GM12878 (cell line): ENCODE measurements at regions not wholly inside any gene's neighbourhood (a gene's known extent, or its start where the extent isn't known, plus 50 kb on each side); places are given as distances from the start of the nearest gene placed in this dataset.

Experiments used
- BHLHE40 ChIP-seq, 2 experiments: fragments of 450-650 bp in 1 of 2; IDR thresholded peaks; 2 replicates each; pipeline ENCODE4 v1.6.1; 2011 to 2017; ENCODE audit warnings: low read depth in 2 of 2, borderline replicate concordance in 1 of 2, improper control_type of control experiment in 1 of 2, low read length in 1 of 2, mild to moderate bottlenecking in 1 of 2
- CBX3 ChIP-seq: fragments of 200-600 bp; sonication (generic); IDR thresholded peaks from 2 replicates; pipeline ENCODE4 v1.6.1; 2016; ENCODE audit warnings: low read depth, borderline replicate concordance
- EED ChIP-seq: sonication (generic); IDR thresholded peaks from 2 replicates; pipeline ENCODE4 v1.6.1; 2016; ENCODE audit warnings: antibody characterized with exemption, low read depth
- FOS ChIP-seq: IDR thresholded peaks from 3 replicates; pipeline ENCODE4 v1.6.1; 2011; ENCODE audit warnings: borderline replicate concordance; ENCODE audit not compliant: insufficient read length; ENCODE audit errors: extremely low read depth
- KLF5 ChIP-seq: fragments of 450-650 bp; IDR thresholded peaks from 2 replicates; pipeline ENCODE4 v1.6.1; 2014; ENCODE audit warnings: mild to moderate bottlenecking; ENCODE audit not compliant: partially characterized antibody
- NBN ChIP-seq: fragments of 450-650 bp; IDR thresholded peaks from 2 replicates; pipeline ENCODE4 v1.6.1; 2016
- RBBP5 ChIP-seq: fragments of 200-600 bp; sonication (generic); conservative IDR thresholded peaks from 2 replicates; pipeline ENCODE4 v1.6.1; 2016
- SMAD1 ChIP-seq: fragments of 450-650 bp; IDR thresholded peaks from 2 replicates; pipeline ENCODE4 v1.6.1; 2018; ENCODE audit warnings: mild to moderate bottlenecking, low read depth; ENCODE audit not compliant: partially characterized antibody
- TF ChIP-seq, protein P1 (sequence below): IDR thresholded peaks from 2 replicates; pipeline ENCODE4 v1.6.1; 2012; ENCODE audit warnings: improper control_type of control experiment, low read depth, low read length; ENCODE audit not compliant: insufficient replicate concordance
- TF ChIP-seq, protein P2 (sequence below), 3 experiments: IDR thresholded peaks in 2 of 3; conservative IDR thresholded peaks in 1 of 3; 2 replicates each; pipeline ENCODE4 v1.5.1; 2011; ENCODE audit warnings: low read depth in 3 of 3, low read length in 3 of 3, mild to moderate bottlenecking in 3 of 3, control low read depth in 2 of 3, moderate library complexity in 2 of 3, inconsistent platforms in 1 of 3, mixed read lengths in 1 of 3; ENCODE audit not compliant: control insufficient read depth in 2 of 3, insufficient read depth in 1 of 3; ENCODE audit errors: extremely low read depth in 1 of 3
- TF ChIP-seq, protein P3 (sequence below): fragments of 450-650 bp; IDR thresholded peaks from 2 replicates; pipeline ENCODE4 v1.6.1; 2017; ENCODE audit warnings: mild to moderate bottlenecking, low read depth, inconsistent platforms; ENCODE audit not compliant: poor library complexity, severe bottlenecking
- TF ChIP-seq, protein P4 (sequence below): fragments of 450-650 bp; IDR thresholded peaks from 2 replicates; pipeline ENCODE4 v1.6.1; 2014; ENCODE audit warnings: mild to moderate bottlenecking

DNA sequence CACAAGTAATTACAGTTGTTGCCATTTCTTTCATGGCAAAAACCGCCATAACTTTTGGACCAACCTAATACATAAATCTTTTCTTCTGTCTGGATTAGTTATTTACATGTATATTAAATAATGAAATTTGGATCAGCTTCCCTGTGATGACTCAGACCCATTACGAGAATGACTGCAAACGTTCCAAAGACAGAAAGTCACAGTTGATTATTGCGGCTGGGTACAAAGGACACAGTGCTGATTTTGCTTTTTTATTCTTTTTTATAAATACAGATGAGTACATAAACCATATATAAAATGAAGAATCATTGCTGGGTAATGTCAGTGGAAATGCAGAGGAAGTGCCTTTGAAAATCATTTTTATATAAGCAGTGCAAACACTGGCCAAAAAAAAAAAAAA, 126.2 kb downstream of the TWIST2 start (continued):
- TF ChIP-seq, protein P1, sequence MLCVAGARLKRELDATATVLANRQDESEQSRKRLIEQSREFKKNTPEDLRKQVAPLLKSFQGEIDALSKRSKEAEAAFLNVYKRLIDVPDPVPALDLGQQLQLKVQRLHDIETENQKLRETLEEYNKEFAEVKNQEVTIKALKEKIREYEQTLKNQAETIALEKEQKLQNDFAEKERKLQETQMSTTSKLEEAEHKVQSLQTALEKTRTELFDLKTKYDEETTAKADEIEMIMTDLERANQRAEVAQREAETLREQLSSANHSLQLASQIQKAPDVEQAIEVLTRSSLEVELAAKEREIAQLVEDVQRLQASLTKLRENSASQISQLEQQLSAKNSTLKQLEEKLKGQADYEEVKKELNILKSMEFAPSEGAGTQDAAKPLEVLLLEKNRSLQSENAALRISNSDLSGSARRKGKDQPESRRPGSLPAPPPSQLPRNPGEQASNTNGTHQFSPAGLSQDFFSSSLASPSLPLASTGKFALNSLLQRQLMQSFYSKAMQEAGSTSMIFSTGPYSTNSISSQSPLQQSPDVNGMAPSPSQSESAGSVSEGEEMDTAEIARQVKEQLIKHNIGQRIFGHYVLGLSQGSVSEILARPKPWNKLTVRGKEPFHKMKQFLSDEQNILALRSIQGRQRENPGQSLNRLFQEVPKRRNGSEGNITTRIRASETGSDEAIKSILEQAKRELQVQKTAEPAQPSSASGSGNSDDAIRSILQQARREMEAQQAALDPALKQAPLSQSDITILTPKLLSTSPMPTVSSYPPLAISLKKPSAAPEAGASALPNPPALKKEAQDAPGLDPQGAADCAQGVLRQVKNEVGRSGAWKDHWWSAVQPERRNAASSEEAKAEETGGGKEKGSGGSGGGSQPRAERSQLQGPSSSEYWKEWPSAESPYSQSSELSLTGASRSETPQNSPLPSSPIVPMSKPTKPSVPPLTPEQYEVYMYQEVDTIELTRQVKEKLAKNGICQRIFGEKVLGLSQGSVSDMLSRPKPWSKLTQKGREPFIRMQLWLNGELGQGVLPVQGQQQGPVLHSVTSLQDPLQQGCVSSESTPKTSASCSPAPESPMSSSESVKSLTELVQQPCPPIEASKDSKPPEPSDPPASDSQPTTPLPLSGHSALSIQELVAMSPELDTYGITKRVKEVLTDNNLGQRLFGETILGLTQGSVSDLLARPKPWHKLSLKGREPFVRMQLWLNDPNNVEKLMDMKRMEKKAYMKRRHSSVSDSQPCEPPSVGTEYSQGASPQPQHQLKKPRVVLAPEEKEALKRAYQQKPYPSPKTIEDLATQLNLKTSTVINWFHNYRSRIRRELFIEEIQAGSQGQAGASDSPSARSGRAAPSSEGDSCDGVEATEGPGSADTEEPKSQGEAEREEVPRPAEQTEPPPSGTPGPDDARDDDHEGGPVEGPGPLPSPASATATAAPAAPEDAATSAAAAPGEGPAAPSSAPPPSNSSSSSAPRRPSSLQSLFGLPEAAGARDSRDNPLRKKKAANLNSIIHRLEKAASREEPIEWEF: no peak
- TF ChIP-seq FOS (no peak), KLF5 (no peak), SMAD1 (no peak), BHLHE40 (IDR thresholded peaks at IDR 0.05; ENCODE audit: borderline replicate concordance in 1 of 2, low read depth in 2 of 2, low read length in 1 of 2) (no peak), CBX3 (no peak), RBBP5 (no peak), NBN (no peak), EED (no peak)
- TF ChIP-seq, protein P2, sequence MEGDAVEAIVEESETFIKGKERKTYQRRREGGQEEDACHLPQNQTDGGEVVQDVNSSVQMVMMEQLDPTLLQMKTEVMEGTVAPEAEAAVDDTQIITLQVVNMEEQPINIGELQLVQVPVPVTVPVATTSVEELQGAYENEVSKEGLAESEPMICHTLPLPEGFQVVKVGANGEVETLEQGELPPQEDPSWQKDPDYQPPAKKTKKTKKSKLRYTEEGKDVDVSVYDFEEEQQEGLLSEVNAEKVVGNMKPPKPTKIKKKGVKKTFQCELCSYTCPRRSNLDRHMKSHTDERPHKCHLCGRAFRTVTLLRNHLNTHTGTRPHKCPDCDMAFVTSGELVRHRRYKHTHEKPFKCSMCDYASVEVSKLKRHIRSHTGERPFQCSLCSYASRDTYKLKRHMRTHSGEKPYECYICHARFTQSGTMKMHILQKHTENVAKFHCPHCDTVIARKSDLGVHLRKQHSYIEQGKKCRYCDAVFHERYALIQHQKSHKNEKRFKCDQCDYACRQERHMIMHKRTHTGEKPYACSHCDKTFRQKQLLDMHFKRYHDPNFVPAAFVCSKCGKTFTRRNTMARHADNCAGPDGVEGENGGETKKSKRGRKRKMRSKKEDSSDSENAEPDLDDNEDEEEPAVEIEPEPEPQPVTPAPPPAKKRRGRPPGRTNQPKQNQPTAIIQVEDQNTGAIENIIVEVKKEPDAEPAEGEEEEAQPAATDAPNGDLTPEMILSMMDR (IDR thresholded peaks at IDR 0.05 in 2 of 3, conservative IDR thresholded peaks at IDR 0.05 in 1 of 3; ENCODE audit: control insufficient read depth in 2 of 3, extremely low read depth in 1 of 3, insufficient read depth in 1 of 3, low read depth in 3 of 3, low read length in 3 of 3): no peak
- TF ChIP-seq, protein P3, sequence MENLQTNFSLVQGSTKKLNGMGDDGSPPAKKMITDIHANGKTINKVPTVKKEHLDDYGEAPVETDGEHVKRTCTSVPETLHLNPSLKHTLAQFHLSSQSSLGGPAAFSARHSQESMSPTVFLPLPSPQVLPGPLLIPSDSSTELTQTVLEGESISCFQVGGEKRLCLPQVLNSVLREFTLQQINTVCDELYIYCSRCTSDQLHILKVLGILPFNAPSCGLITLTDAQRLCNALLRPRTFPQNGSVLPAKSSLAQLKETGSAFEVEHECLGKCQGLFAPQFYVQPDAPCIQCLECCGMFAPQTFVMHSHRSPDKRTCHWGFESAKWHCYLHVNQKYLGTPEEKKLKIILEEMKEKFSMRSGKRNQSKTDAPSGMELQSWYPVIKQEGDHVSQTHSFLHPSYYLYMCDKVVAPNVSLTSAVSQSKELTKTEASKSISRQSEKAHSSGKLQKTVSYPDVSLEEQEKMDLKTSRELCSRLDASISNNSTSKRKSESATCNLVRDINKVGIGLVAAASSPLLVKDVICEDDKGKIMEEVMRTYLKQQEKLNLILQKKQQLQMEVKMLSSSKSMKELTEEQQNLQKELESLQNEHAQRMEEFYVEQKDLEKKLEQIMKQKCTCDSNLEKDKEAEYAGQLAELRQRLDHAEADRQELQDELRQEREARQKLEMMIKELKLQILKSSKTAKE: no peak
- TF ChIP-seq, protein P4, sequence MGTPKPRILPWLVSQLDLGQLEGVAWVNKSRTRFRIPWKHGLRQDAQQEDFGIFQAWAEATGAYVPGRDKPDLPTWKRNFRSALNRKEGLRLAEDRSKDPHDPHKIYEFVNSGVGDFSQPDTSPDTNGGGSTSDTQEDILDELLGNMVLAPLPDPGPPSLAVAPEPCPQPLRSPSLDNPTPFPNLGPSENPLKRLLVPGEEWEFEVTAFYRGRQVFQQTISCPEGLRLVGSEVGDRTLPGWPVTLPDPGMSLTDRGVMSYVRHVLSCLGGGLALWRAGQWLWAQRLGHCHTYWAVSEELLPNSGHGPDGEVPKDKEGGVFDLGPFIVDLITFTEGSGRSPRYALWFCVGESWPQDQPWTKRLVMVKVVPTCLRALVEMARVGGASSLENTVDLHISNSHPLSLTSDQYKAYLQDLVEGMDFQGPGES: no peak
